ENCODE measurements at regions not wholly inside any gene's neighbourhood (a gene's known extent, or its start where the extent isn't known, plus 50 kb on each side); places are given as distances from the start of the nearest gene placed in this dataset.

- peak; percentile 86 for DNase-seq (ENCODE audit: low read depth)
These were observed 119.9 kb downstream of the ETAA1 start for GRCh38 chr2:67516899-67517530.

- no peak for DNase-seq (ENCODE audit: low read depth)
These were observed 125.0 kb downstream of the ETAA1 start for GRCh38 chr2:67522148-67522547.

GRCh38 chr2:67524213-67524612, 127.1 kb downstream of the ETAA1 start:
- no peak for DNase-seq (ENCODE audit: low read depth)

GRCh38 chr2:67524777-67525176, 127.6 kb downstream of the ETAA1 start:
- no peak for DNase-seq (ENCODE audit: low read depth)

- peak; percentile 93 for DNase-seq (ENCODE audit: low read depth)
These were observed 129.2 kb downstream of the ETAA1 start for GRCh38 chr2:67526283-67526682.

GRCh38 chr2:67528320-67528719, 131.2 kb downstream of the ETAA1 start:
- no peak for DNase-seq (ENCODE audit: low read depth)

- DNase-seq (ENCODE audit: low read depth), result no peak
These were observed 135.3 kb downstream of the ETAA1 start for GRCh38 chr2:67532387-67532786.

- no peak for DNase-seq (ENCODE audit: low read depth)
These were observed 137.6 kb downstream of the ETAA1 start for GRCh38 chr2:67534745-67535144.

GRCh38 chr2:67540962-67541361, 143.8 kb downstream of the ETAA1 start:
- no peak for DNase-seq (ENCODE audit: low read depth)

- DNase-seq (ENCODE audit: low read depth), result no peak
These were observed 147.2 kb downstream of the ETAA1 start for GRCh38 chr2:67544286-67544685.

- DNase-seq (ENCODE audit: low read depth), result no peak
These were observed 151.4 kb downstream of the ETAA1 start for GRCh38 chr2:67548317-67549201.

- no peak for DNase-seq (ENCODE audit: low read depth)
These were observed 162.0 kb downstream of the ETAA1 start for GRCh38 chr2:67559156-67559555.

GRCh38 chr2:67560771-67561456, 163.8 kb downstream of the ETAA1 start:
- DNase-seq (ENCODE audit: low read depth), result peak; percentile 71

- peak; percentile 94 for DNase-seq (ENCODE audit: low read depth)
These were observed 164.4 kb downstream of the ETAA1 start for GRCh38 chr2:67561457-67561965.

- DNase-seq (ENCODE audit: low read depth), result peak; percentile 76
These were observed 166.9 kb downstream of the ETAA1 start for GRCh38 chr2:67564076-67564475.

- no peak for DNase-seq (ENCODE audit: low read depth)
These were observed 167.5 kb downstream of the ETAA1 start for GRCh38 chr2:67564626-67565025.

GRCh38 chr2:67565262-67565661, 168.1 kb downstream of the ETAA1 start:
- no peak for DNase-seq (ENCODE audit: low read depth)

GRCh38 chr2:67565761-67566160, 168.6 kb downstream of the ETAA1 start:
- peak; percentile 95 for DNase-seq (ENCODE audit: low read depth)

GRCh38 chr2:67566285-67566684, 169.2 kb downstream of the ETAA1 start:
- peak; percentile 26 for DNase-seq (ENCODE audit: low read depth)

- peak; percentile 39 for DNase-seq (ENCODE audit: low read depth)
These were observed 170.0 kb downstream of the ETAA1 start for GRCh38 chr2:67566958-67567635.

- DNase-seq (ENCODE audit: low read depth), result no peak
These were observed 170.8 kb downstream of the ETAA1 start for GRCh38 chr2:67567886-67568285.

GRCh38 chr2:67570611-67571010, 173.5 kb downstream of the ETAA1 start:
- no peak for DNase-seq (ENCODE audit: low read depth)
